ENCODE measurements at regions not wholly inside any gene's neighbourhood (a gene's known extent, or its start where the extent isn't known, plus 50 kb on each side); places are given as distances from the start of the nearest gene placed in this dataset.

- Mint-ChIP-seq H3K4me3 (ENCODE audit: unreplicated experiment) (no peak overlapping the region), H3K27me3 (ENCODE audit: unreplicated experiment) (peaks cover 2% of the 10 kb centered on the region), H3K27ac (ENCODE audit: unreplicated experiment) (no peak overlapping the region), H3K4me1 (ENCODE audit: low read depth, unreplicated experiment) (peaks cover 6% of the 10 kb centered on the region), H3K9me3 (ENCODE audit: unreplicated experiment) (peaks cover 2% of the 10 kb centered on the region), H3K36me3 (ENCODE audit: unreplicated experiment) (peaks cover 11% of the 10 kb centered on the region)
- TF ChIP-seq CTCF (IDR thresholded peaks at IDR 0.05; ENCODE audit: partially characterized antibody, unreplicated experiment), result no peak
- no peak for DNase-seq
Observed at GRCh38 chr17:72068643-72069042, 52.2 kb upstream of the SOX9 start.

- peaks cover 6% of the 10 kb centered on the region for H3K4me1 Mint-ChIP-seq (ENCODE audit: low read depth, unreplicated experiment)
- H3K4me3 Mint-ChIP-seq (ENCODE audit: unreplicated experiment), result no peak overlapping the region
- H3K36me3 Mint-ChIP-seq (ENCODE audit: unreplicated experiment), result peaks cover 11% of the 10 kb centered on the region
- peaks cover 2% of the 10 kb centered on the region for H3K9me3 Mint-ChIP-seq (ENCODE audit: unreplicated experiment)
- no peak overlapping the region for H3K27ac Mint-ChIP-seq (ENCODE audit: unreplicated experiment)
- peaks cover 2% of the 10 kb centered on the region for H3K27me3 Mint-ChIP-seq (ENCODE audit: unreplicated experiment)
- DNase-seq, result no peak
- TF ChIP-seq CTCF (IDR thresholded peaks at IDR 0.05; ENCODE audit: partially characterized antibody, unreplicated experiment), result no peak
Observed at GRCh38 chr17:72069586-72070202, 51.1 kb upstream of the SOX9 start.

Data from glutamatergic neuron (in vitro differentiated cells).